Body of pancreas (tissue), 4 donors: ENCODE measurements at regions not wholly inside any gene's neighbourhood (a gene's known extent, or its start where the extent isn't known, plus 50 kb on each side); places are given as distances from the start of the nearest gene placed in this dataset.

Experiments used
- CTCF ChIP-seq, 7 experiments: fragments of 450-650 bp in 4 of 7; fragments of 200-600 bp in 3 of 7; sonication (generic) in 3 of 7; IDR thresholded peaks; one replicate each; pipeline ENCODE4 v1.5.1; 2016 to 2019; ENCODE audit warnings: antibody characterized with exemption in 7 of 7
- POLR2A ChIP-seq, 3 donors: fragments of 450-650 bp; IDR thresholded peaks; one replicate each; pipeline ENCODE4 v1.6.1; 2016; ENCODE audit warnings: antibody characterized with exemption in 3 of 3, mild to moderate bottlenecking in 2 of 3

- TF ChIP-seq CTCF (IDR thresholded peaks at IDR 0.05) = peak; percentile 17 to 60 (median 48)
- no peak for TF ChIP-seq POLR2A (IDR thresholded peaks at IDR 0.05)
These were observed 316.6 kb downstream of the AGTPBP1 start for GRCh38 chr9:85425153-85425611.
